T-helper 1 cell treated with Interleukin-12 subunit alpha and Interleukin-12 subunit beta and Interleukin-4 antibody, amounts not matched to agents 30 μg/mL and 1 μg/mL, for 36 hours (primary cell): ENCODE measurements at regions not wholly inside any gene's neighbourhood (a gene's known extent, or its start where the extent isn't known, plus 50 kb on each side); places are given as distances from the start of the nearest gene placed in this dataset.

Experiments
- H3K27ac Mint-ChIP-seq: one replicate; pipeline ENCODE4 v1.8.0; 2021; ENCODE audit warnings: mild to moderate bottlenecking, mixed read lengths
- H3K27me3 Mint-ChIP-seq: one replicate; pipeline ENCODE4 v1.8.0; 2021; ENCODE audit warnings: low read depth, mixed read lengths
- H3K36me3 Mint-ChIP-seq: one replicate; pipeline ENCODE4 v1.8.0; 2021; ENCODE audit warnings: low read depth, mixed read lengths
- H3K4me1 Mint-ChIP-seq: one replicate; pipeline ENCODE4 v1.8.0; 2021; ENCODE audit warnings: low read depth, mixed read lengths
- H3K4me3 Mint-ChIP-seq: one replicate; pipeline ENCODE4 v1.8.0; 2021; ENCODE audit warnings: mild to moderate bottlenecking, moderate library complexity, mixed read lengths
- H3K9me3 Mint-ChIP-seq: one replicate; pipeline ENCODE4 v1.8.0; 2021; ENCODE audit warnings: mixed read lengths

DNA sequence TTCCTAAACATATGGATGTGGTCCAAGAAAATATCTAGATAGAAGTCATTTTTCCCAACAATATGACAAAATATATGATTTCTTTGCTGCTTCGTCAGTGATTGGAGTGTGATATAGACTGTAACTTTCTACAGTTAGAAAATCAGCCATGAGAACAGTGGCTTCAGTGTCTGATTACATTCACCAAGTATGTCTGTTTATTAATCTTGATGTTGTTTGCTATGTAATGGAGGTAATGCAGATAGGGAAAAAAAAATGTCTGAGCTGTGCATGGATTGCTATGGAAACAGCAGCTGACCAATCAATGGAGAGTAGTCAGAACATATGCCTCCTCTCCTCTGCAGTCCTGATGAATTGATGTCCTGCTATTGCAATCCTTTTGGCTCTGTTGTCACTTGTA, 72.3 kb upstream of the GAP43 start:
- no peak overlapping the region for H3K4me3 Mint-ChIP-seq
- H3K36me3 Mint-ChIP-seq, result no peaks in the 10 kb centered on the region
- H3K27ac Mint-ChIP-seq, result no peak overlapping the region
- no peaks in the 10 kb centered on the region for H3K9me3 Mint-ChIP-seq
- H3K27me3 Mint-ChIP-seq, result no peaks in the 10 kb centered on the region
- no peaks in the 10 kb centered on the region for H3K4me1 Mint-ChIP-seq

DNA sequence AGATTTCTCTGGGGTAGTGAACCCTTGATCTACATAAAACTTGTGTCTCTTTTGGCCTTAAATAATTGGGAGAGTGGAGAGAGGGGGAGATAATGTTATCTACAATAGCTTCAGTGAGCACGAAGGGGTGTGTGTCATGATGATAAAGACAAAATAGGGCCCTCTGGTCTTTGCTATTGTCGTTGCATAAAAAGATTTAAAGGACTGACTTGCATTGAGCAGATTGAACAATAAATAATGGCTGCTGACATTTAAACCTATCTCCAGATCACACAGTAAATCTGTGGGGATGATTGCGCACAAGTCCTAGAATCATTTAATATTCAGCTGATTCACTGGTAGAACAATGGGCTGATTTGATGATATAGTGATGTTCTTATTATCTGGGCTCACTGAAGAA, 71.3 kb upstream of the GAP43 start:
- Mint-ChIP-seq H3K27ac (no peak overlapping the region), H3K27me3 (no peaks in the 10 kb centered on the region), H3K4me3 (no peak overlapping the region), H3K9me3 (no peaks in the 10 kb centered on the region), H3K36me3 (no peaks in the 10 kb centered on the region), H3K4me1 (no peaks in the 10 kb centered on the region)

DNA sequence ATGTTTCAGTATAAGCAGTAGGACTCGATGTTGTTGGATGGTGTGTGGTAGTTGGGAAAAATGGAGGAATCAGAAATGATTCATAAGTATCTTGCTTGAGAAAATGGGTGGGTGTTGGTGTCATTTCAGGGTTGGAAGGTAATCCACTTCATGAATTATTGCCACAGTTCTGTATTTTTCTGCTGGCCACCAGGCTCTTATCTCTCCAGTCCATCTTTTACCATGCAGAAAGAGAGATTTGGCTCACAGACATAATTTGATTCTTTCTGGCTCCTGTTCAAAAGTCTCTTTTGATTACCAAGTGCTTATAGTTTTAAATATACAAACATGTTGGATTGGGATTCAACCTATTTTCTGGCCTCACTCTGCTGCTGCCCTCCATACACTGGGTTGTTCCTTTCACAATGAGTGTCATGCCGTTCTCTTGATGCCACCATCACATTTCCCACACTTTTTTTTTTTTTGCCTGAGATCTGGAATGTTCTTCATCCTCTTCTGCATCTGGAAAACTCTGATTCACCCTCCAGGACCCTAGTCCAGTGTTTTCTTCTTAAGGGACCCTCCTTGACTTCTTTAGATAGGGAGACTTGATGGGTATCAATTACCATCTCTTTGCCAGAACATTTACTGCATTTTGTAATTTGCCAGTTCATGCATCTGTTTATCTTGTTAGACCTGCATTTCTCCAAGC, 69.4 kb upstream of the GAP43 start:
- no peak overlapping the region for H3K27ac Mint-ChIP-seq
- H3K27me3 Mint-ChIP-seq, result no peaks in the 10 kb centered on the region
- H3K4me3 Mint-ChIP-seq, result no peak overlapping the region
- H3K9me3 Mint-ChIP-seq, result no peaks in the 10 kb centered on the region
- no peaks in the 10 kb centered on the region for H3K4me1 Mint-ChIP-seq
- no peaks in the 10 kb centered on the region for H3K36me3 Mint-ChIP-seq

DNA sequence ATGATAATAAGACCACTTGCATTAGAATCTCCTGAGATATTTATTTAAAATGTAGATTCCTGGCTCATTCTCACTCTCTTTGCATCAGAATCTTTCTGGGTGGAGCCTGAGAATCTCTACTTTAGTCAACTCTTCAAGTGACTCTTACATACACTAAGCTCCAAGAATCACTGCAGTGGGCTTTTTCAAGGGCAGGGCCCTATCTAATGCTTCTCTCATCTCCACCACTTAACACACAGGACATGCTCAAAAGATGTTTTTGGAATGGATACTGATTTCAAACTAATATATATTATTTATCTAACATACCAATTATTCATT, 68.9 kb upstream of the GAP43 start:
- Mint-ChIP-seq H3K4me1 (no peaks in the 10 kb centered on the region), H3K9me3 (no peaks in the 10 kb centered on the region), H3K27me3 (no peaks in the 10 kb centered on the region), H3K27ac (no peak overlapping the region), H3K4me3 (no peak overlapping the region), H3K36me3 (no peaks in the 10 kb centered on the region)

DNA sequence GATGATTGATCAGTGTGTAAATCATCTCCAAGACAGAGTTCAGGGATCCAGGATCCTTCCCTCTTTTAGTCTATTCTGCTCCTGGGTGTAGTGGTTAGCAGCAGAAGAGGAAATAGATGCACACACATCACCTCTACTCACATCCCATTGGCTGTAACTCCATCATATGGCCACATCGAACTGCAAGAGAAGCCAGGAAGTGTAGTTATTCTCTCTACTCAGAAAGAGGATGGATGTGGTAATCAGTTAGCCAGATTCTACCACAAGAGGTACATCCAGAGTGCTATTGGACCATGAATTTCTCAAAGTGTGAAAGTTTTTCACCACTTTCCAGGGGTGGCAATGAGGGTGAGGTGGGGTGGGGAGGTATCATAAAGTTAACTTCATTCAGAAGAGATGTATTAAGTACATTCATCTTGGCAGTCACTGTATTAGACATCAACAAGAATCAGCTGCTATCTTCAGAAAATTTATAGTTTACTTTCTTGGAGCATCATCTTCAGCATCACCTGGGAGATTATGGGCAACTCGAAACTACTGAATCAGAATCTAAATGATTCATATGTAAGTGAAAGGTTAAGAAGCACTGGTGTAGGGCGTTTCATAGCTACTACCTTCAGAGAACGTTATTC, 60.6 kb upstream of the GAP43 start:
- H3K27ac Mint-ChIP-seq, result no peak overlapping the region
- no peaks in the 10 kb centered on the region for H3K27me3 Mint-ChIP-seq
- peaks cover 3% of the 10 kb centered on the region for H3K4me1 Mint-ChIP-seq
- H3K4me3 Mint-ChIP-seq, result no peak overlapping the region
- H3K9me3 Mint-ChIP-seq, result no peaks in the 10 kb centered on the region
- H3K36me3 Mint-ChIP-seq, result no peaks in the 10 kb centered on the region

DNA sequence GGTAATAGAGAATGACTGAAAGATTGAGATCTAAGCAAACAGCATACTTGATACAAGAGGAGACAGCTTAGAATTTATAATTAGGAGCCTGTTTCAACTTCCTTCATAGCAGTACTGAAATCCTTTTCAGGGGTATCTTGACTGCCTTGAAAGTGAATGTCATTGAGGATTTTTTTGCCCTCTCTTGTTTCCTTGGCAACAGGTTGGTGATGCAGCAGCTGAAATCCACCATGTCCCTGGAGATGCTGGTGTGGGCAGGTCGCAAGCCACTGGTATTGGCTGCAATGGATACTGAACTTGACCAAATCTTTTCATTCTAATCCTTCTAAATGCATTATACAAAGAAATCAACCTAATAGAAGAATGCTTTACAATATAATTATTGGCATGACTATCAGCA, 59.3 kb upstream of the GAP43 start:
- H3K9me3 Mint-ChIP-seq, result no peaks in the 10 kb centered on the region
- H3K4me1 Mint-ChIP-seq, result peaks cover 3% of the 10 kb centered on the region
- no peak overlapping the region for H3K4me3 Mint-ChIP-seq
- no peaks in the 10 kb centered on the region for H3K36me3 Mint-ChIP-seq
- H3K27me3 Mint-ChIP-seq, result no peaks in the 10 kb centered on the region
- no peak overlapping the region for H3K27ac Mint-ChIP-seq

DNA sequence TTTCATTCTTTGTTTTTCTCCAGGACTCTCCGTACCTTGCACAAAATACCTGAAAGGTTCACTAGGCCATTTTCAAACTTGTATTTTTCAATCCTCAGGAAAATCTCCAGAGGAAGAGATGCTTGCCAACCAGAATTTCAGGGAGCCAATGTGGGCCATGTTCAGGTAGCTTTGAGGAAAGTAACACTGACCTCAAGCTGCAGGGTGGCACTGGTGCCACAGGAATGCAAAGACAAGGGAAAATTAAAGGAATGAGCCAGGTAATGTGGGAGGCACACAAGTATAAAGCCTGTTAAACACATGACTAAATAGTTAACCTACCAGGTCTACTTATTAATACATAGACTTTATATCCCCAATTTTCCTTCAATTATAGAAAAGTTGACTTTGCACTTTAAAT, 51.9 kb upstream of the GAP43 start:
- Mint-ChIP-seq H3K36me3 (no peaks in the 10 kb centered on the region), H3K4me1 (no peaks in the 10 kb centered on the region), H3K27ac (no peak overlapping the region), H3K27me3 (no peaks in the 10 kb centered on the region), H3K4me3 (no peak overlapping the region), H3K9me3 (no peaks in the 10 kb centered on the region)
